B cell (primary cell): ENCODE measurements at regions not wholly inside any gene's neighbourhood (a gene's known extent, or its start where the extent isn't known, plus 50 kb on each side); places are given as distances from the start of the nearest gene placed in this dataset.

ENCODE experiments used
- ATAC-seq: fragments of 200-7000 bp; cut with Tn5 transposase; one replicate; pipeline ENCODE4 v1.10.0; 2021; ENCODE audit warnings: low read depth, mild to moderate bottlenecking, moderate number of reproducible peaks, moderate library complexity
- CTCF ChIA-PET: fragments of 350-600 bp; sonication (Branson Sonifier 250); formaldehyde crosslinking; loops from one replicate; lab custom pipeline; 2021; ENCODE audit warnings: antibody characterized with exemption, inconsistent platforms; lab: Charles Lee
- POLR2A ChIA-PET: fragments of 350-600 bp; sonication (Branson Sonifier 250); formaldehyde crosslinking; loops from one replicate; lab custom pipeline; 2021; ENCODE audit warnings: antibody characterized with exemption; lab: Charles Lee
- DNase-seq: peaks from one replicate; pipeline ENCODE4 v3.0.0; 2013
- H2AFZ ChIP-seq: 2 replicates; pipeline ENCODE4 v1.6.1; 2012; ENCODE audit warnings: mild to moderate bottlenecking, low read depth, low read length; ENCODE audit not compliant: insufficient read depth, poor library complexity, severe bottlenecking
- H3K27ac ChIP-seq, 2 donors: 1 replicate in 1 of 2; 2 replicates in 1 of 2; pipeline ENCODE4 v1.5.1; 2012 to 2013; ENCODE audit warnings: low read length in 2 of 2, mild to moderate bottlenecking in 2 of 2, moderate library complexity in 1 of 2
- H3K27me3 ChIP-seq, 4 experiments: fragments of 200-600 bp in 1 of 4; sonication (generic) in 1 of 4; replicated peaks in 1 of 4; 1 replicate in 2 of 4; 2 replicates in 2 of 4; pipeline versions ENCODE4 v1.6.1 to v1.7.0; 2013 to 2016; ENCODE audit warnings: low read length in 3 of 4, mild to moderate bottlenecking in 2 of 4, mixed read lengths in 1 of 4, moderate library complexity in 1 of 4; ENCODE audit not compliant: insufficient read depth in 4 of 4, control insufficient read depth in 3 of 4; ENCODE audit errors: control extremely low read depth in 1 of 4
- H3K36me3 ChIP-seq, 2 experiments: replicated peaks in 1 of 2; 1 replicate in 1 of 2; 2 replicates in 1 of 2; pipeline versions ENCODE4 v1.6.1 to v1.7.1; 2013; ENCODE audit warnings: low read length in 1 of 2; ENCODE audit not compliant: insufficient read depth in 2 of 2, control insufficient read depth in 1 of 2; ENCODE audit errors: control extremely low read depth in 1 of 2, extremely low read depth in 1 of 2
- H3K4me1 ChIP-seq, 2 donors: fragments of 200-600 bp in 1 of 2; sonication (generic) in 1 of 2; 1 replicate in 1 of 2; 2 replicates in 1 of 2; pipeline versions ENCODE4 v1.5.1 to v1.6.1; 2013 to 2017; ENCODE audit warnings: low read length in 2 of 2; ENCODE audit not compliant: control insufficient read depth in 2 of 2, insufficient read depth in 2 of 2
- H3K4me2 ChIP-seq: replicated peaks from 2 replicates; pipeline ENCODE3; 2012; ENCODE audit warnings: mild to moderate bottlenecking, low read depth, low read length; ENCODE audit not compliant: poor library complexity, severe bottlenecking
- H3K4me3 ChIP-seq, 5 experiments: fragments of 200-600 bp in 1 of 5; sonication (generic) in 1 of 5; 1 replicate in 3 of 5; 2 replicates in 2 of 5; pipeline versions ENCODE4 v1.5.1 to v1.7.0; 2011 to 2016; ENCODE audit warnings: low read length in 4 of 5, mild to moderate bottlenecking in 4 of 5, low read depth in 2 of 5, control low read depth in 1 of 5, moderate library complexity in 1 of 5; ENCODE audit not compliant: insufficient read depth in 1 of 5; ENCODE audit errors: control extremely low read depth in 1 of 5, extremely low read depth in 1 of 5
- H3K79me2 ChIP-seq: fragments of 200-600 bp; sonication (generic); one replicate; pipeline ENCODE4 v1.6.0; 2016; ENCODE audit warnings: low read length; ENCODE audit not compliant: control insufficient read depth, insufficient read depth
- H3K9ac ChIP-seq: fragments of 200-600 bp; sonication (generic); 2 replicates; pipeline ENCODE4 v1.6.1; 2017; ENCODE audit warnings: mild to moderate bottlenecking, low read length, moderate library complexity
- H3K9me3 ChIP-seq, 3 donors: one replicate each; pipeline versions ENCODE4 v1.6.1 to v1.7.1; 2013; ENCODE audit warnings: low read length in 2 of 3; ENCODE audit not compliant: control insufficient read depth in 2 of 3, insufficient read depth in 1 of 3; ENCODE audit errors: control extremely low read depth in 1 of 3
- H4K20me1 ChIP-seq: 2 replicates; pipeline ENCODE4 v1.6.0; 2012; ENCODE audit warnings: mild to moderate bottlenecking, low read length; ENCODE audit not compliant: insufficient read depth, control insufficient read depth, poor library complexity, severe bottlenecking
- H3K27ac Mint-ChIP-seq: one replicate; pipeline ENCODE4 v1.8.0; 2021; ENCODE audit warnings: mixed read lengths
- H3K27me3 Mint-ChIP-seq: one replicate; pipeline ENCODE4 v1.8.0; 2021; ENCODE audit warnings: mixed read lengths
- H3K4me1 Mint-ChIP-seq: one replicate; pipeline ENCODE4 v1.8.0; 2021; ENCODE audit warnings: mixed read lengths
- H3K4me3 Mint-ChIP-seq: one replicate; pipeline ENCODE4 v1.8.0; 2021; ENCODE audit warnings: mixed read lengths
- H3K9me3 Mint-ChIP-seq: one replicate; pipeline ENCODE4 v1.8.0; 2022; ENCODE audit warnings: mixed read lengths; ENCODE audit not compliant: insufficient read depth
- CTCF ChIP-seq: fragments of 200-600 bp; IDR thresholded peaks from one replicate; pipeline ENCODE4 v1.8.0; 2022; ENCODE audit warnings: antibody characterized with exemption, mild to moderate bottlenecking
- EZH2 ChIP-seq: IDR thresholded peaks from 2 replicates; pipeline ENCODE4 v1.6.1; 2012; ENCODE audit warnings: borderline replicate concordance, low read depth, mild to moderate bottlenecking, moderate library complexity, low read length; ENCODE audit not compliant: insufficient read depth, poor library complexity, severe bottlenecking
- WGBS: methylation state at CpG from one replicate; pipeline ENCODE4 v1.1.5; 2013; ENCODE audit warnings: missing lambda C conversion rate; ENCODE audit not compliant: insufficient coverage; 5-methylcytosine and 5-hydroxymethylcytosine counted together
- intact Hi-C: fragments of 100-400 bp; cut with micrococcal nuclease; formaldehyde crosslinking; loops from one replicate; pipeline ENCODE4 v1.10.0; 2022

- no peak overlapping the region for H3K4me3 Mint-ChIP-seq
These were observed 387.0 kb upstream of the CHD6 start for GRCh38 chr20:42005211-42005610.

GRCh38 chr20:42003380-42003779 is 385.2 kb upstream of the CHD6 start:
- H3K9me3 ChIP-seq = peaks cover 0 to 17% (median 0%) of the 10 kb centered on the region in 3 donors
- no peaks in the 10 kb centered on the region for H3K4me1 ChIP-seq
- no peaks in the 10 kb centered on the region for H3K27me3 ChIP-seq
- Mint-ChIP-seq H3K4me1 (no peaks in the 10 kb centered on the region), H3K4me3 (no peak overlapping the region), H3K9me3 (no peaks in the 10 kb centered on the region), H3K27me3 (no peaks in the 10 kb centered on the region), H3K27ac (no peak overlapping the region)
- no peak for DNase-seq
- ChIA-PET CTCF (no interaction called here), POLR2A (no interaction called here)
- no peak for ATAC-seq
- TF ChIP-seq EZH2 (no peak), CTCF (no peak)
- H3K9ac ChIP-seq = no peak overlapping the region
- no peak overlapping the region for H2AFZ ChIP-seq
- no peak overlapping the region for H3K4me3 ChIP-seq
- intact Hi-C loops = no loop called here
- H4K20me1 ChIP-seq = no peaks in the 10 kb centered on the region
- 100% methylated on average over 1 of the region's 2 CpGs for WGBS
- no peaks in the 10 kb centered on the region for H3K79me2 ChIP-seq
- no peak overlapping the region for H3K27ac ChIP-seq
- no peaks in the 10 kb centered on the region for H3K36me3 ChIP-seq
- no peak overlapping the region for H3K4me2 ChIP-seq

More at GRCh38 chr20:42005211-42005610, 387.0 kb upstream of the CHD6 start:
- Histone ChIP-seq H3K27me3 (no peaks in the 10 kb centered on the region), H3K4me2 (no peak overlapping the region), H3K36me3 (no peaks in the 10 kb centered on the region), H3K4me3 (no peak overlapping the region), H3K9me3 (peaks cover 0 to 17% (median 7%) of the 10 kb centered on the region in 3 donors), H2AFZ (no peak overlapping the region), H3K9ac (no peak overlapping the region), H4K20me1 (no peaks in the 10 kb centered on the region), H3K27ac (no peak overlapping the region), H3K4me1 (no peaks in the 10 kb centered on the region), H3K79me2 (no peaks in the 10 kb centered on the region)
- Mint-ChIP-seq H3K27me3 (no peaks in the 10 kb centered on the region), H3K9me3 (peaks cover 5% of the 10 kb centered on the region), H3K4me1 (no peaks in the 10 kb centered on the region), H3K27ac (no peak overlapping the region)
- intact Hi-C loops = no loop called here
- TF ChIP-seq CTCF = no peak
- no peak for ATAC-seq
- CTCF ChIA-PET = no interaction called here
- DNase-seq = no peak
- POLR2A ChIA-PET = no interaction called here
